ENCODE measurements at regions not wholly inside any gene's neighbourhood (a gene's known extent, or its start where the extent isn't known, plus 50 kb on each side); places are given as distances from the start of the nearest gene placed in this dataset.

DNA sequence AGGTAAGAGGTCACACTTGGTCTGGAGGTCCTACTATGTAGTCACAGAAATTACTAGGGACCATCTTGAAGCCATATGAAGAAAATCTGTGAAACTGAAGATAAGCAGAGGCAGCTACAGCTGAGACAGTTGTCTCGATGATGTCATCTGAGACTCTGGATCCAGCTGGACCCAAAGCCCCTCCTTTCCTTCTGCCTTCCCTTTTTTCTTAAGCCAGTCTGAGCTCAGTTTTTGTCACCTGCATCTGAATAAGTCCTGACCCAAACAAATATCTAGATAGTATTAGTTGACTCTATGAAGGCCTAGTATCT is 143.3 kb downstream of the ETS2 start:
- H2BK120ac ChIP-seq (ENCODE audit: low read depth, low read length) = no peak overlapping the region
- TF ChIP-seq MAZ (IDR thresholded peaks at IDR 0.05; ENCODE audit: borderline replicate concordance, low read depth, low read length) = no peak
- TF ChIP-seq, protein P1, sequence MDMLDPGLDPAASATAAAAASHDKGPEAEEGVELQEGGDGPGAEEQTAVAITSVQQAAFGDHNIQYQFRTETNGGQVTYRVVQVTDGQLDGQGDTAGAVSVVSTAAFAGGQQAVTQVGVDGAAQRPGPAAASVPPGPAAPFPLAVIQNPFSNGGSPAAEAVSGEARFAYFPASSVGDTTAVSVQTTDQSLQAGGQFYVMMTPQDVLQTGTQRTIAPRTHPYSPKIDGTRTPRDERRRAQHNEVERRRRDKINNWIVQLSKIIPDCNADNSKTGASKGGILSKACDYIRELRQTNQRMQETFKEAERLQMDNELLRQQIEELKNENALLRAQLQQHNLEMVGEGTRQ (IDR thresholded peaks at IDR 0.05; ENCODE audit: low read depth, low read length) = no peak
- no peak for TF ChIP-seq MAFK (IDR thresholded peaks at IDR 0.05; ENCODE audit: low read depth, low read length)
- no peak for TF ChIP-seq BHLHE40 (IDR thresholded peaks at IDR 0.05; ENCODE audit: low read depth, low read length)
- no peak for TF ChIP-seq RAD21 (IDR thresholded peaks at IDR 0.05; ENCODE audit: low read length)
- TF ChIP-seq, protein P2, sequence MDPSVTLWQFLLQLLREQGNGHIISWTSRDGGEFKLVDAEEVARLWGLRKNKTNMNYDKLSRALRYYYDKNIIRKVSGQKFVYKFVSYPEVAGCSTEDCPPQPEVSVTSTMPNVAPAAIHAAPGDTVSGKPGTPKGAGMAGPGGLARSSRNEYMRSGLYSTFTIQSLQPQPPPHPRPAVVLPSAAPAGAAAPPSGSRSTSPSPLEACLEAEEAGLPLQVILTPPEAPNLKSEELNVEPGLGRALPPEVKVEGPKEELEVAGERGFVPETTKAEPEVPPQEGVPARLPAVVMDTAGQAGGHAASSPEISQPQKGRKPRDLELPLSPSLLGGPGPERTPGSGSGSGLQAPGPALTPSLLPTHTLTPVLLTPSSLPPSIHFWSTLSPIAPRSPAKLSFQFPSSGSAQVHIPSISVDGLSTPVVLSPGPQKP (IDR thresholded peaks at IDR 0.05; ENCODE audit: borderline replicate concordance, low read depth, low read length) = no peak
- no peak for TF ChIP-seq NFE2L2 (IDR thresholded peaks at IDR 0.05; ENCODE audit: low read depth, low read length)
- no peak for TF ChIP-seq RCOR1 (IDR thresholded peaks at IDR 0.05; ENCODE audit: insufficient replicate concordance, low read length)
- no peak overlapping the region for H3K9ac ChIP-seq (ENCODE audit: low read depth, low read length)
- H3K14ac ChIP-seq (replicated peaks; ENCODE audit: low read depth, low read length) = no peak overlapping the region
- ATAC-seq (ENCODE audit: low read depth) (no peak), DNase-seq (peak; percentile 27)
- peaks cover 12% of the 10 kb centered on the region for H3K4me1 ChIP-seq (ENCODE audit: control insufficient read depth, insufficient read depth, low read length)
- H2AFZ ChIP-seq (replicated peaks; ENCODE audit: low read length, poor library complexity) = no peak overlapping the region
- H3K56ac ChIP-seq (ENCODE audit: extremely low read depth, insufficient read depth, low read length) = no peak overlapping the region
- POLR2A ChIA-PET (ENCODE audit: unreplicated experiment) = no interaction called here
- no peak overlapping the region for H3K4me2 ChIP-seq (ENCODE audit: low read depth, low read length)
- no peaks in the 10 kb centered on the region for H3K36me3 ChIP-seq (ENCODE audit: control insufficient read depth, insufficient read depth, low read length)
- H2BK20ac ChIP-seq (ENCODE audit: low read depth, low read length) = no peak overlapping the region; the same call in none of the 2 replicates
- no peak overlapping the region for H2BK5ac ChIP-seq (ENCODE audit: low read depth, low read length, poor library complexity, severe bottlenecking)
- intact Hi-C loops (cut with micrococcal nuclease) (no loop called here), in situ Hi-C loops (cut with MboI; ENCODE audit: low sequenced_read_pairs) (no loop called here), dilution Hi-C loops (cut with HindIII; ENCODE audit: low sequenced_read_pairs, unreplicated experiment) (no loop called here)
- no peaks in the 10 kb centered on the region for H3K79me1 ChIP-seq (ENCODE audit: low read depth in 1 of 2, low read length in 2 of 2)
- H4K8ac ChIP-seq (ENCODE audit: low read depth in 2 of 2, low read length in 2 of 2) = no peak overlapping the region
- no peak overlapping the region for H2AK9ac ChIP-seq (replicated peaks; ENCODE audit: low read depth, low read length, poor library complexity)
- H4K91ac ChIP-seq (ENCODE audit: insufficient read depth, low read depth, low read length) = no peak overlapping the region
- H3K27me3 ChIP-seq (ENCODE audit: control insufficient read depth, insufficient read depth, low read length) = no peaks in the 10 kb centered on the region
- H3K4ac ChIP-seq (ENCODE audit: low read depth, low read length) = no peak overlapping the region
- no peak overlapping the region for H3K23ac ChIP-seq (ENCODE audit: low read depth, low read length)
- no CpG with 5 or more reads among the region's 1 CpG for WGBS, 2 experiments (ENCODE audit: extremely low coverage in 2 of 2, insufficient read length in 1 of 2)
- no peaks in the 10 kb centered on the region for H3K9me3 ChIP-seq (ENCODE audit: control insufficient read depth, insufficient read depth, low read length)
- no peak overlapping the region for H3K27ac ChIP-seq (ENCODE audit: insufficient read depth, low read length)
- H2BK15ac ChIP-seq (ENCODE audit: low read depth, low read length) = no peak overlapping the region
- H4K20me1 ChIP-seq (ENCODE audit: insufficient read depth, low read length) = no peaks in the 10 kb centered on the region
- H2AK5ac ChIP-seq (ENCODE audit: low read depth, low read length) = no peak overlapping the region
- no peak overlapping the region for H3K18ac ChIP-seq (ENCODE audit: low read depth, low read length)
- H4K5ac ChIP-seq (ENCODE audit: low read depth, low read length) = no peak overlapping the region
- H3K4me3 ChIP-seq (ENCODE audit: insufficient read depth, low read depth, low read length) = no peak overlapping the region
- no peaks in the 10 kb centered on the region; the same call in 1 of the 2 replicates for H3K9me1 ChIP-seq (ENCODE audit: insufficient read depth, low read length)
- BruUV-seq (replicated peaks) = no TSS peak
- CTCF ChIA-PET = interaction anchor here (0.6 kb wide), 1 partner anchor 13 kb away, joined by 4 read pairs; no protein-coding TSS in a partner anchor
